ENCODE measurements at regions not wholly inside any gene's neighbourhood (a gene's known extent, or its start where the extent isn't known, plus 50 kb on each side); places are given as distances from the start of the nearest gene placed in this dataset.

GRCh38 chr15:97461226-97461625 lies 499.3 kb upstream of the ARRDC4 start:
- TF ChIP-seq POLR2A (IDR thresholded peaks at IDR 0.05; ENCODE audit: low read depth, low read length) (no peak), EZH2 (IDR thresholded peaks at IDR 0.05; ENCODE audit: borderline replicate concordance, low read depth, low read length, severe bottlenecking) (no peak), MYC (IDR thresholded peaks at IDR 0.05; ENCODE audit: low read depth, low read length) (no peak), JUN (IDR thresholded peaks at IDR 0.05; ENCODE audit: borderline replicate concordance, insufficient read depth, insufficient read length, low read depth) (no peak), POLR2AphosphoS5 (IDR thresholded peaks at IDR 0.05; ENCODE audit: insufficient read depth, low read depth, low read length) (no peak), GATA2 (IDR thresholded peaks at IDR 0.05; ENCODE audit: insufficient read depth, insufficient read length, low read depth, low read length) (no peak), FOS (IDR thresholded peaks at IDR 0.05; ENCODE audit: borderline replicate concordance, insufficient read depth, low read length) (no peak)
- TF ChIP-seq, protein P1, sequence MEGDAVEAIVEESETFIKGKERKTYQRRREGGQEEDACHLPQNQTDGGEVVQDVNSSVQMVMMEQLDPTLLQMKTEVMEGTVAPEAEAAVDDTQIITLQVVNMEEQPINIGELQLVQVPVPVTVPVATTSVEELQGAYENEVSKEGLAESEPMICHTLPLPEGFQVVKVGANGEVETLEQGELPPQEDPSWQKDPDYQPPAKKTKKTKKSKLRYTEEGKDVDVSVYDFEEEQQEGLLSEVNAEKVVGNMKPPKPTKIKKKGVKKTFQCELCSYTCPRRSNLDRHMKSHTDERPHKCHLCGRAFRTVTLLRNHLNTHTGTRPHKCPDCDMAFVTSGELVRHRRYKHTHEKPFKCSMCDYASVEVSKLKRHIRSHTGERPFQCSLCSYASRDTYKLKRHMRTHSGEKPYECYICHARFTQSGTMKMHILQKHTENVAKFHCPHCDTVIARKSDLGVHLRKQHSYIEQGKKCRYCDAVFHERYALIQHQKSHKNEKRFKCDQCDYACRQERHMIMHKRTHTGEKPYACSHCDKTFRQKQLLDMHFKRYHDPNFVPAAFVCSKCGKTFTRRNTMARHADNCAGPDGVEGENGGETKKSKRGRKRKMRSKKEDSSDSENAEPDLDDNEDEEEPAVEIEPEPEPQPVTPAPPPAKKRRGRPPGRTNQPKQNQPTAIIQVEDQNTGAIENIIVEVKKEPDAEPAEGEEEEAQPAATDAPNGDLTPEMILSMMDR (IDR thresholded peaks at IDR 0.05; ENCODE audit: extremely low read depth in 1 of 2, insufficient read depth in 1 of 2, low read depth in 1 of 2, low read length in 2 of 2): no peak
- TF ChIP-seq, protein P2, sequence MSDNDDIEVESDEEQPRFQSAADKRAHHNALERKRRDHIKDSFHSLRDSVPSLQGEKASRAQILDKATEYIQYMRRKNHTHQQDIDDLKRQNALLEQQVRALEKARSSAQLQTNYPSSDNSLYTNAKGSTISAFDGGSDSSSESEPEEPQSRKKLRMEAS (IDR thresholded peaks at IDR 0.05; ENCODE audit: insufficient read depth, insufficient read length): no peak

All from endothelial cell of umbilical vein (primary cell).